ENCODE measurements at regions not wholly inside any gene's neighbourhood (a gene's known extent, or its start where the extent isn't known, plus 50 kb on each side); places are given as distances from the start of the nearest gene placed in this dataset.
"Not testable (repeated sequence)": the region's sequence is repeated elsewhere in the genome, so short reads cannot be mapped to it uniquely, and the experiment has no call there.

DNA sequence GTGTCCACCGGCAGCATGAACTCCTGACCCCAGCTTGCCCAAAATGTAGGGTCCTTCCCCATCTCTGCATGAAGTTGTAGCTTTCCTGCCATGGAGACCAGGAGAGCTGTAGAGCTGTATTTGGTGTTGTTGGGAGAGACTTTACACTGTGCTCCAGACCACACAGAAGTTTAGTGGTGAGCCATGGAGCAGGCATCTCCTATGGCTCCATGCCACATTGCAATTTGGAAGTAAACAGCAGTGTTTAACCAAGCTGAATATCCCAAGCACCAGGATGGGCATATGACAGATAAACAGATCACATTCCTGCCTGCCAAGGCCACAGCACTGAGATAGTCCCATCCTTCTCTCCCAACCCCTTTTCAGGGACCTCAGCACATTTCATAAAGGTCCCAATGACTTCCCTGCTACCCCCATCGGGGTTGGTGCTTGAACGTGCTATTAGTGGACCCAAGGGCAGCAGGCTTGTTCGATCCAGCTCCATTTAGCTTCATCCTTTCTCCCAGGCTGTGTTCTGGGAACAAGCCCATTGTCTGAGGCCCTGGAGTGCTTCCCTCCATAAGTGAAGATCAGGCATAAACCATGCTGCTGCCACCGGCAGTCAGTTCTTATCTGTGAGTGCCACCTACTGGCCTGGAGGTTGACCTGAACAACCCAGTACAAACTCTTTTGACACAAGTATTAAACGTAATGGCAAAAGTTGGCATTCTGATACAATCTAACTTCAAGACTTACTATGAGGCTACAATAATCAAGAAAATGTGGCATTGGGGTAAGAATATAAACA is 172.3 kb upstream of the ATXN7L3B start:
- peak in 7 of 51 donors; percentile 0 to 32 (median 6) for DNase-seq

DNA sequence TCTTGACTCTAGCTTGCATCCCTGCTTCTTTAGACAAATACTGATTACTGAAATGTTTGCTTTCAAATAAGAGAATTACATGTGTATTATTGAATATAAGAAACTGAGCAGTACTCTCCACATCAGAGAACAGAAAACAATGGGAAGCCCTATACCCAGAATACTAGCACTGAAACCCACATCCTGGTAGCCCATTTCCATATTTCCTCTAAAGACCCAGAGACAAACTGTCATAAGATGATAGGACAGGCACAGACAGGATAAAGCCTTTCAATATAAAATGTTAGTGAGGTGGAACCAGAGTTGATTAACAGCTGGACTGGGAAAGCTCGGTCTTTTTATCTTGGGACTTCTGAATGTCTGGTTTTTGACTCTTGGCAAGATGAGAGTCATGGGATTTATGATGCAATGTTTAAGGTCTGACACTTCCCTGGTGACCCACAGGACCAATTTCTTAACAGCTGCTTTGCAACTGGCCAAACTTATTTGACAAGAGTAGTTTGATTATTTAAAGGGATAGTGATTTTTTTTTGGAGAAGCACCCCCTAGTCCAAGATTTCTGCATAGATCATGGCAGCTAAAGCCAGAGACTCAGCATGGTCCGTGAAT is 166.9 kb upstream of the ATXN7L3B start:
- no peak for DNase-seq

GRCh38 chr12:74379114-74379513 is 158.5 kb upstream of the ATXN7L3B start:
- no peak for DNase-seq

GRCh38 chr12:74381958-74382357 is 155.7 kb upstream of the ATXN7L3B start:
- DNase-seq: no peak

DNA sequence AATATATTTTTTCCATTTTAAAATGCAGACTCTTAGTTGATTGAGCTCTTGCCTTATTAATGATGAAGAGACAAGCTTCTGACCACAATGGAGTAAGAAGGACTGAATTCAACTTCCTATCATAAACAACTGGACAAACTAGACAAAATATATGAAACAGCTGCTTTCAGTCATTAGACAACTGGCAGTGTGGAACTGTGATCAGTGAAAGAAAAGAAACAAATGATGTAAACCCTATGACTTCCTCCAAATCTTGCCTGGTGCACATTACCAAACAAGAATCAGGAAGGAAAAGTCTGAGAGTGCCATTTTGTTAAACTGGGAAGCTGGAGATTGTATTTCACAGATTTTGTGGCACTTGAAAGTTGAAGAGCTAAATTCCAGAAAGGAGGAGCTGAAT is 154.7 kb upstream of the ATXN7L3B start:
- DNase-seq: no peak

DNA sequence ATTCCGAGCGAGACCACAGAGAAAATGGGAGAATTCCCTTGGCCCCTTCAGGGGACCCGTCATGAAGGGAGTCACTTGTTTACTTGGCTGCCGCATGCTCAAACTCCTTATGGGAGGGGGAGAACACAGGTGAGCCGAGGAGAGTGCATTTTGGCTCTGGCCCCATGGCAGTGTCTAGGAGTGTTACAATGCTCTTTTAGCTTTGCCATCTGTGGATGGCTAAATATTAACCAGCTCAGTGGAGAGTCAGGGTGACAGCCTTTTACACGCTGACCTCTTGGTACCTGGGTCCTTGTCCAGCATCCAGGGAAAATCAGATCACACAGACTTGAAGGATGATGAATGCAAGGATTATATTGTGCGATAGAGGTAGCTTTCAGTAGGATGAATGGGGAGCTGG is 146.4 kb upstream of the ATXN7L3B start:
- no peak for DNase-seq

DNA sequence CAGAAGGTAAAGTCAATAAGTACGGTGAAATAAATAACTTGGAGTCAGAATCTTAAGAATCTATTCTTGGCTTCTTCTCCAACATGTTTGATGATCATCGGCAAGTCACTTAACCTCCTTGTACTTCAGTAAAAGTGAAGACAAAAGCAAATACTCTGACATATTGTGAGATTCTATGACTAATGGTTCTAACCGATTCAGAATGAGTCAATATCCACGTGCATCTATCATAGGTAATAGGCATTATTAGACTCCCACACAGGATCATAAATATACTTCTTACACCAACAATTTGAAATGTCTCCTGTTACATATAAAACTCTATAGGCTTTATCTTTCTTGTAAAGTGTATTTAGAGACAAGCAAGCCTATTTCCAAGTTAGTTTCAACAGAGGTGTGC is 144.4 kb upstream of the ATXN7L3B start:
- DNase-seq: no peak

DNA sequence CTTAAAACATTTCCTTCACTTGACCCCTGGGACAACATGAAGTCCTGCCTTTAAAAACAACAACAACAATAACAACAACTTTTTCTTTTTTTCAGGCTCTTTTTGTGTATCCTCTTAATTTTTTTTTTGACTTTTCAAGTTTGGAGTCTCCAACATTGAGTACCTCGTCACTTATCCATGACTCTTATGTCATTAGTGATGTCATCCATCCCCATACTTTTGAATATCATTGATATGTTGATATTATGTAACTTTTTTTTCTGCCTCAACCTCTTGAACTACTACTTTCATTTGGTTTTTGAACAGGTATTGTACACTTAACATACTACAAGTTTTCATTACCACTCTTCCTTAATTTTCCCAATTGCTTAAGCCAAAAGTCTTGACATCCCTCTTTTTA is 143.0 kb upstream of the ATXN7L3B start:
- DNase-seq: no peak

DNA sequence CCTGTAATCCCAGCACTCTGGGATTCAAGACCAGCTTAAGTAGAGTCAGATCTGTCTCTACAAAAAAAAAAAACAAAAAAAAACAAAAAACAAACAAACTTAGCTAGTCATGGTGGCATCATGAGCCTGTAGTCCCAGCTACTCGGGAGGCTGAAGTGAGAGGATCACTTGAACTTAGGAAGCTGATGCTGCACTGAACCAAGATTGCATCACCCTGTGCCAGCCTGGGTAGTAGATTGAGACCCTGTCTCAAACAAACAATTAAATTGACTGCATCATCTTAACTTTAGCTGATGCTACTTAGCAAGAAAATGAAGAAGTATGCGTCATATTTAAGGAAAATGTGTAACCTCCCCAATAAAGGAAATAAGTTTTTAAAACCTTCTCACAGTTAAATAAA is 136.6 kb upstream of the ATXN7L3B start:
- no peak for DNase-seq

DNA sequence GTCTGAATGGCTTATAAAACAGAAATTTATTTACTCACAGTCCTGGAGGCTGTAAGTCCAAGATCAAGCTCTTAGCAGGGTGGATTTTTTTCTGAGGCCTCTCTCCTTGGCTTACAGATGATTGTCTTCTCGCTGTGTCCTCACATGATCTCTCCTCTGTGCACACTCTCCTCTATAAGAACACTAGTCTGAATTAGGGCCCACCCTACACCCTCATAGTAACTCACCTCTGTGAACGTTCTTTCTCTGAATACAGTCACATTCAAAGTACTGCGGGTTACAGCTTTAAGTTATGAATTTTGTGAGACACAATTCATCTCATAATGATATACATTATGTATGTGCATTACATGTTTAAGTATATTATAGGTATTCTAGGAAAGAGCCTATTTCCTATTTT is 135.7 kb upstream of the ATXN7L3B start:
- peak in 1 of 51 donors; percentile 59 for DNase-seq

GRCh38 chr12:74403221-74403470 is 134.5 kb upstream of the ATXN7L3B start:
- DNase-seq: not testable (repeated sequence)

DNA sequence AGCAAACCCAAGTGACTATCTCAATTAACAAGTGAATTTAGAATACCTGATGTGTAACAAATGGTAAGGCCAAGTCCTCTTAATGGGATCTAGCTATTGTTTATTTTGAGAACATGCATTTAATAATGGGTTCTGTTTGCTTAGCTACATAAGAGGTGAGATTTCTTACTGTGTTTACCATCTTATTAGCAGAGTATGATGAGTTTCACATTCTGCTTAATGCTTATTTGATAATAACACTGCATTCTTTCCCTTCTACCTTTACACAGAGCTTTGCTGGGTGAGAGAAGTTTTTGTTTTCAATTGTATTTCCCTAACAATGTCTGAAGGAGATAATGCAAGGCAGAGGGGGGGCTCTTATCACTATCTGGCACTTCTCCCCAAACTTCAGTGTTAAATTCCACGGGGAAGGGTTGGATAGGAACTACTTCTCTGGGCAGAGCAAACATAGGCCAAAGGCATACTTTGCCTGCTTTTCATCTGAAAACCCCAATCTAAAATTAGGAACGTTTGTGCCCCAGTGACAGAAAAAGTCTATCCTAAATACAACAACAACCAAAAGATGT is 129.0 kb upstream of the ATXN7L3B start:
- no peak for DNase-seq

DNA sequence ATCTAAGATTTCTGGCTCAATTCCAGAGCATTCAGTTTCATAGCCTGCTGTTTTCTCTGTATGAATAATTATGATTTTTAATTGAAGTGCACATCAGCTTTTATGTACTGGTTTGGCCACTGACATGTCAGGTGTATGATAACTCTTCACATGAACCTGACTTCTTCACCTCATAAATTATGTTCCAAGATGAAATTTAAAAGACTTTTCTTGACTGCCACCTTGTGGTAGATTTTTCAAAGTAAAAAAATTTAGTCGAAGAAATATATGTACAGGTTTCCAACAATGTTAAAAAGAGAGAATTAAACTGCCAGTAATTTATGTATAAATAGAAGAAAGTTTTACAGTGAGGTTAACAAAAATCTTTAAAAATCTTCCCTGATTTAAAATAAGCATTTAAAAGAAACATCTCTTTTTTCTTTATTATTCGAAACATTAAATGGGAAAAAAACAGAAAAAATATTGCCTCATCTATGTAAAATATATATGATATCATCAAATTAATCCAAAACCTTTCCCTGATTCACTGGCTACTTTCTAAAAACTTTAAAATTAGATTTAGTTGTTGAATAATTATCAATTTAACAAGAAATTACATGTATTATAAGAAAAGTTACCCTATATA is 124.9 kb upstream of the ATXN7L3B start:
- DNase-seq: peak in 1 of 51 donors; percentile 32

DNA sequence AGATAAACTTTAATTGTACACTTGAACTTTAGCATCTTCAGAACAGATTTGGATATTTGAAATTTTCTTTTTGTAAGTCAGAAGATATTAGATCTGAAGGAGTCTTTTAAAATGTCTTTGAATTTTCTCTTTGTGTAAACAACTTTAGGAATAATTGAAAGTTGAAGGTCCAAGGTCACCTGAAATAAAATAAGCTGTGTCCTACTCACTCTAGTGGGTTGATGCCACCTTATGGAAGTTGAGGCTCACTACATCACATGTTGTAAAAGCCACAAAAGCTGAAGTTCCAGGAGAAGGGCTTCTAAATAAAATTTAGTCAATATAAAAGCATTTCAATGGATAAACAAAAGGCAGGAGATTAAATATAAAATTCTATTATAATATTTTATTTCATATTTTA is 122.0 kb upstream of the ATXN7L3B start:
- peak in 1 of 51 donors; percentile 28 for DNase-seq

DNA sequence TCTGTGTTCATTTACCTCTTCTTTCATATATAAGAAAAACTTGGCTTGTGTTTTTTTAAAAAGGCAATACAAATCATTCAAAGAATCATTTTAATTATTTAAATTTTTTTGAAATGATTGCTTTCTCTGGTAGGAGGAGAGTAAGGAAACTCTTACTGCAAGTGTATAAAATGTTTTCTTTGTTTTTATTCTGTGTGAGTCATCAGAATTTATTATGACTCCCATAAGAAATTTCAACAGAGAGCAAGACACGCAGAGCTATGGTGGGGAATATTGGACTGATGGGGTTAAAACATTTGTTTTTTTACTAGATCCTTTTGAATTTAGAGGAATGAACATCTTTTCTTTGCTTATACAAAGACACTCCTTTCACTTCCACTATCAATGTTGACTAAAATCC is 119.1 kb upstream of the ATXN7L3B start:
- no peak for DNase-seq

- peak in 3 of 51 donors; percentile 9 to 30 (median 22) for DNase-seq
Observed at GRCh38 chr12:74424778-74425177, 112.9 kb upstream of the ATXN7L3B start.

GRCh38 chr12:74426091-74426490 is 111.5 kb upstream of the ATXN7L3B start:
- DNase-seq: no peak

- no peak for DNase-seq
Observed at GRCh38 chr12:74429535-74429934, 108.1 kb upstream of the ATXN7L3B start.

DNA sequence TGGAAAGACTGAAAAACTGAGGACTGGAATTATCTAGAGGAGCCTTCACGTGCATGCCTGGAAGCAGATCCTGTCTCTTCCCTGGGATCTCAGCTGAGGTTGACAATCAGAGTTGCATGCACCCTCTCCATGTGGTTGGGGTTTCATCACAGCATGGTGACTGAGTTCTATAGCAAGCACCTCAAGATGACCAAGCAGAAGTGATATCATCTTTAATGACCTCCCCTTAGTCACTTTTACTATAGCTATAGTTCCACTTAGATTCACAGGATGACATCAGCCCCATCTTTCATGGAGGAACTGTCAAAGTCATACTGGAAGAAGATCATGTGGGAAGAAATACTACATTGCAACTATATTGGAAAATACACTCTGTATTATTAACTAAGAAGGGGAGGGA is 105.8 kb upstream of the ATXN7L3B start:
- DNase-seq: no peak

DNA sequence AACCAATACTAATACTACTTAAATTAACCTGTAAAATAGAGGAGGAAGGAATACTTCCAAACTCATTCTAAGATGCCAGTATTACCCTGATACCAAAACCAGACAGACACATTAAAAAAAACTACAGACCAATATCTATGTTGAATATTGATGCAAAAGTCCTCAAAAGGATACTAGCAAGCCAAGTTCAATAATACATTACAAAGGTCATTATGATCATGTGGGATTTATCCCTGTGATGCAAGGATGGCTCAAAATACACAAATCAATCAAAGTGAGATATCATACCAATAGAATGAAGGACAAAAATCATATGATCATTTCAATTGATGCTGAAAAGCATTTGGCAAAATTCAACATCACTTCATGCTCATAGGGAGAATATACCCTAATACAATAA is 97.2 kb upstream of the ATXN7L3B start:
- no peak for DNase-seq

- DNase-seq: no peak
Observed at GRCh38 chr12:74441872-74442271, 95.8 kb upstream of the ATXN7L3B start.

DNA sequence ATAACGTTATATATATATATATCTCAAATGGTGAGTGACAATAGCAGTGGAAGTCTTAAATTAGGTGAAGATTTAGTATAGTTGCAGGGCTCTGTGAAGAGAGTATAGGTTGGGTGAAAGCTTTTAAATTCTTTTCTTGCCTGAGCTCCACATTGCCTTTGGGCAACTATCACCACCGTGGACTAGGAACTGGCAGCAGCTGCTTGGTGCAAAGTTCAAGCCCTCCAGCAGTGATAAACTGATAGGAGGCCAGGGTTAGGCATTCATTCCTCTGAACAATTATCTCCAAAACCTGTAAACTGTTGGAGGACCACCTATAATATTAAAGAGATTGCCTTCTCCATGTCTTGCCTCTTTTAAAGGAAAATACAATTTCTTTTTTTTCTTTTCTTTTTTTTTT is 91.2 kb upstream of the ATXN7L3B start:
- no peak for DNase-seq

GRCh38 chr12:74449872-74450271 is 87.8 kb upstream of the ATXN7L3B start:
- DNase-seq: no peak

Measured in hypothalamus (tissue), 51 donors.